NCI-H446 treated with DMSO at 0.1 percent for 48 hours (cell line): ENCODE measurements at regions not wholly inside any gene's neighbourhood (a gene's known extent, or its start where the extent isn't known, plus 50 kb on each side); places are given as distances from the start of the nearest gene placed in this dataset.
"Not testable (repeated sequence)": the region's sequence is repeated elsewhere in the genome, so short reads cannot be mapped to it uniquely, and the experiment has no call there.

Source experiments
- DNase-seq: peaks from one replicate; lab custom pipeline; 2025; lab: John Stamatoyannopoulos, UW

- no peak for DNase-seq
Measured at GRCh38 chr10:81594991-81595390, 280.0 kb upstream of the NRG3 start.

GRCh38 chr10:81600185-81600584 is 274.8 kb upstream of the NRG3 start:
- DNase-seq: no peak

- no peak for DNase-seq
Measured at GRCh38 chr10:81603106-81603620, 271.8 kb upstream of the NRG3 start.

- DNase-seq: not testable (repeated sequence)
Measured at GRCh38 chr10:81644485-81644884, 230.5 kb upstream of the NRG3 start.

DNA sequence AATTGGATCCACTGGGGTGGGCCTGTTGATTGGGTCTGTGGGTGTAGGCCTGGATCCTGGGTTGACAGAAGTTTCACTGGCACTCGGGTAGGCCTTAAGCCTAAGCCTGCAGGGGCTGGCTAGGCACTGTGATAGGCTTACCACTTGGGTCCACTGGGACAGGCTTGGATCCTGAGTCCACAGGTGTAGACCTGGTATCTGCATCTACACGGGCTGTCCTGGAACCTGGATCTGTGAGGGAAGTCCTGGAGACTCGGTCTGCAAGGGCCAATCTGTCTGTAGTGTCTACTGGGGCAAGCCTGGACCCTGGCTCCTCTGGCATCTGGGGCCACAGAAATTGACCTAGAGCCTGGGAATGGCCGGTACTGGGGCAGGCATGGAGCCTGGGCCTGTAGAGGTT is 219.0 kb upstream of the NRG3 start:
- DNase-seq: no peak

DNA sequence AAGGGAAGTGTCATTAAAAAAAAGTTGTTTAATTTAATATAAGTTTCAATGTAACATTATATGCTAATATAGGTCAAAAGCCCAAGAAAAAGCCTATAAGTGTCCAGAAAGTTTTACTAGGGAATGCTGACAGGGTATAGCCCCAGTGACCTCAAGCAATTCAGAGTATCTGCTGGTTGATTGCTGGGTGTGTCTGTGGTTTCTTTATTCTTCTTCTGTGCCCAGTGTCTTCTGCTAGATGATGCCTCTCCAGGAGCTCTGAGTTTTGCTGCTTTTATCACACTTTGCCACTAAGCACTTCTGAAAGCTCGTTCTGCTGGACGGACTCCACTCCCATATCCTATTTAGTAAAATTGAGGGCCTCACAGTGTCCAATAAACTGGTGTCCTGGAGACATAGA is 212.2 kb upstream of the NRG3 start:
- no peak for DNase-seq

DNA sequence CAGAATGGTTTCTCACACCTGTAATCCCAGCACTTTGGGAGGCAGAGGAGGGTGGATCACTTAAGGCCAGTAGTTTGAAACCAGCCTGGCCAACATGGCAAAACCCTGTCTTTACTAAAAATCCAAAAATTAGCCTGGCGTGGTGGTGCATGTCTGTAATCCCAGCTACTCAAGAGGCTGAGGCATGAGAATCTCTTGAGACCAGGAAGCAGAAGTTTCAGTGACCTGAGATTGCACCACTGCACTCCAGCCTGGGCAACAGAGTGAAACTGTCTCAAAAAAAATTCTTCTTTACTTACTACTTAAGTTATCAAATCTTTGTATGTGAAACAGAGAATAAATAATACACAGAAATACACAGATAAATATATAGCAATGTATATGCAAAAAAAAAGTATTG is 210.2 kb upstream of the NRG3 start:
- not testable (repeated sequence) for DNase-seq

DNA sequence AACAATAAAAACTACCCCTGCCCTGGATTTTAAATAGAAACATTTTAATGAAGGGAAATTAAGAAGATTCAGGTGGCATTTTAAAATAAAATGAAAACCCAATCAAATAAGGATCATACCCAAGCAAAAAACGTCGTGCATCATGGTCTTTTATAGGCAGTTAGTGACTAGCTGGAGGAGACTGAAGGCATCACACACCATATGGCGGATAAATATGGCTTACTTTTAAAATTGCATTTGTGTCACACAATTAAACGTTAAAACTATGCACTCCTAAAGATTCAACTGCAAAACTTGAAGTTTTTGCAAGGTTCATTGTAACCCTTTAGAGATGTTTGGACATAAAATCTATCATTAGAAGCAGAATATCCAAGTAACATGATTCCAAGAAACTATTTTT is 200.1 kb upstream of the NRG3 start:
- DNase-seq: no peak

- DNase-seq: no peak
Measured at GRCh38 chr10:81679291-81679690, 195.7 kb upstream of the NRG3 start.

GRCh38 chr10:81680359-81680758 is 194.6 kb upstream of the NRG3 start:
- DNase-seq: no peak

DNA sequence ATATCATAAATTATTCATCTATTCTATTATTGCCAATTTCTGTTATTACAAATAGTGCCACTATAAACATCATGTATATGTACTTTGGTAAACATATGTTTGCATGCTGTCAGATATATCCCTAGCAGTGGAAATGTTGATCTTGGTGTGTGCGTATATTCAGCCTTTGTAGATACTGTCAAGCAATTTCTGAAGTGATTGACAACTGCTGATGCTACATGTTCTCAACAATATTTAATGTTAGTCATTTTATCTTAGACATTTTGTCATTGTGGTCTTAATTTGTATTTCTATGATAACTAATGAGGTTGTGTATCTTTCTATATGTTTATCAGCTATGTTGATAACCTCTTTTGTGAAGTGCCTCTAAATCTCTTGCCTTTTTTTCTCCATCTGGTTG is 186.5 kb upstream of the NRG3 start:
- DNase-seq: no peak

- DNase-seq: no peak
Measured at GRCh38 chr10:81696609-81697388, 178.2 kb upstream of the NRG3 start.

DNA sequence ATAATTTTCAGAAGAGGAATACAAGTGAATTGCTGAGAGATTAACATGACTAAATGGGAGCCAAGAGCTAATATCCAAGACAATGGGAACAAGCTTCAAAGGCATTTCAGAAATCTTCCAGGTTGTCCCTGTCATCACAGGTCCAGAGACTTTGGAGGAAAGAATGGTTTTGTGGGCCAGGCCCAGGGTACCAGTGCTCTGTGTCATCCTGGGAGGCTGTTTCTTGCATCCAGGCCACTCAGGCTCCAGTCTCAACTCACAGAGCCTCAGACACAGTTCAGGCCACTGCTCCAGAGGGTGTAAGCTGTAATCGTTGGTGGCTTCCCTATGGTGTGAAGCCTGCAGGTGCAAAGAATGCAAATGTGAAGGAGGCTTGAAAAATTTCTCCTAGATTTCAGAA is 170.4 kb upstream of the NRG3 start:
- no peak for DNase-seq

DNA sequence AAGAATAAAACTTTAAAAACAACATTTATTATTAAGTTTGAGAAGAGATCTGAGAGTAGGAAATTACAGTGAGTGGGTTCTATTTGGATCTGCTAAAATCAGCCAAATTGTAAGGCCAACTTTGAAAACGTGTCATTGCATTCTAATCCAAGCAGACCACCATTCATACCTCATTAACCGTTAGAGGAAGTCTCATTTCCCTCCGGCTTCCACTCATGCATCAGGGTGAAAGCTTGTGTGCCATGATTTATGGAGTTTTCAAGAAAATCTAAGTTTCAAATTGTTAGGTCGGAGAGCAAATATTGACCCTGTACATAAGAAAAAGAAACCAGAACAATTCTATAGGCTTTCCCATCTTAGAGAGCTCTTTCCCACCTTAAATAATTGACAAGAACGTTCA is 166.6 kb upstream of the NRG3 start:
- no peak for DNase-seq

DNA sequence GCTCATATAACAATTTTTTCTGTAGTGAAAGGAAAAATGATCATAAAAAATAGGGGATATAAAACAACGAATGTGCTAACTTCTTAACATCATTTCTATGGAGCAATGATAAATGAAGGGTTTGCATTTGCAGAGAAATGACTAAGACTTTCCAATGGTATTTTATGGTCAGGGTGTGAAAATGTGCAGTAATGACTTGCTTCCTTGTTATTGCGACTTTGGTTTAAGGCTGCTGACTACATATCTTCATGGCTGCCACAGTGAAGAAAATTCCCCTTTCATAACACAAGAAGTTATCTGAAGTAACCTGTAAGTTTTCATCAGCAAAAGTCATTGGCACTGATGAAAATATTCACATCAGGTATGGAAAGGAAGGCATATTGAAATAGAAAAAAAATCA is 166.1 kb upstream of the NRG3 start:
- no peak for DNase-seq

DNA sequence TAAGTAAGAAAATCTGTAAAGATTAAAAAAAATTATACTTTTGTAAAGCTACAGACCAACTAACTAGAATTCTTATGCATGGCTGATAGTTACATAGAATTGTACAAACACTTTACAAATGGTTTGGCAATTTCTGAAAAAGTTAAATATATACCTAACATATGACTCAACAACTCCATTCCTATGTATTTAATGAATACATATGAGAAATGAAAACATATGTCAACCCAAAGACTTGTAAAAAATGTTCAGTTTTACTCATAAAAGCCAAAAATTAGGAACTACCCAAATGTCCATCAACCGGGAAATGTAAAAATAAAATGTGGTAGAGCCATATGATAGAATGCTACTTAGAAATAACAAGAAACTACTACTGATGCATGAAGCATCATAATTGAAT is 152.6 kb upstream of the NRG3 start:
- no peak for DNase-seq

- DNase-seq: no peak
Measured at GRCh38 chr10:81724431-81724830, 150.6 kb upstream of the NRG3 start.

DNA sequence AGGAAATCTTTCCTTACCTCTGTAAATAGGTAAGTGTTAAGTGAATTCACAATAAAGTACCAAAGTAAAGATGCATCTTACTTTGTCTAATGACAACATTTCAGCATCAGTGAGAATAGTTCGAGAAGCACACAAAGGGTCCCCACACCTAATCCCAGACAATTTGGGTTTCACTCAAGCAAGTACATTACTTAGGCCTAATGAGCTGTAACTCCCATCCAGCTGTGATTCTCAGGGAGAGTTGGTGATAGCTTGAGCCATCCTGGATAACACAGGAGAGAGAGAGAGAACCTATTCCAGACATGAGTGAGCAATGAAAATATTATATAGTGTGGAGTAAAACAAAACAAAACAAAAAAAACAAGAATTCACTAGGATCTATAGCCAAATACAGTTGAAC is 149.1 kb upstream of the NRG3 start:
- no peak for DNase-seq

DNA sequence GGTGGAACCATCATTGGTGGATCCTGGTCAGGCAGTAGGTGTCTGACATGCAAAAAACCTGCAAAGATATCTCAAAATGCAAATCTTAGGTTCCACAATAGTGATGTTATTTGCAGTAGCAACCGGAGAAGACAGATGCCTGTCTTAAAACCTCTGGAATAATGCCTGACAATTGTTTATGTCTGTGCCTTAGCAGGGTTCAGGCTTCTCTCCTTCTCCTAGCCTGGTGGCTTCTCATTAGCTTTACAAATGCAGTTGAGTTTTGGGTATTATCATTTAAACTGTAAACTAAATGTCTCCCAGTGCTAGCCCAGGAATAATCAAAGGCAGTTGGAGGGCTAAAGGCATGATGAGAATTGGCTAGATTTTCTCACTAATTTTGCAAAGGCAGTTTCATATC is 146.3 kb upstream of the NRG3 start:
- no peak for DNase-seq

DNA sequence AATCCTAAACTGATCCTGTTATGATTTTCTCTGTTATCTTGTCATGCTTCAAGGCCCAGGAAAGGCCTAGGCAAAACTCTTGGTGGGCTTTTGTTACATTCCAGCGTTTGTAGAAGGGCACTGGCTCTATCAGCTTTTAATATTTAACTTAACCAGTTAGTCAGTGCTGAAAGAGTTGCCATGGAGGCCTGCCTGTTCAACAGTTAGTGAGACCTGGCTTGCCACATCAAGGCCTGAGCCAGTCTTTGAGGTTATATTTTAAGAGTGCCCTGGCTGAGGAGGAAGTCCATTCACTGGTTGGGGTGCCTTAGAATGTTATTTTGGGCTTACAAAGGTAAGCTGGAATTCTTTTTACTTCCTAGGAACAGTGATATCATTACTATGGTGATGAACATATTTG is 144.1 kb upstream of the NRG3 start:
- DNase-seq: no peak

DNA sequence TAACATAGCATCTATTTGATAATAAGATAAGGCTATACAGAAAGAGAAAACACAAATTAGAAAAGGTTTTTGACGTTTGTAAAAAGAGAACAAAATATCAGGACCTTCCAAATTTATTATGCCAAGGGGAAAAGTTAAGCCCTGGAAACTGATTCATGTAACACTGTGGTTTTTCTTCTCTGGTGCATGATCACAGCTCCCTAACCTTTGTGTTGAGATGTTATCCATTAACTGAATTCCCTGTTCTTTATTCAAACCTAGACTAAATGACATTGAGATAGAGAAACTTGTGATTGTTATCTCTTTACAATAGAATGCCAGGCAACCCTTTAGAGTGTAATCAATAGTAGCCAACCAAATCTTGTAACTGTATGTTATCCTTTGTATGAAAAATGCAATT is 141.5 kb upstream of the NRG3 start:
- DNase-seq: no peak

- not testable (repeated sequence) for DNase-seq
Measured at GRCh38 chr10:81735167-81735566, 139.8 kb upstream of the NRG3 start.

DNA sequence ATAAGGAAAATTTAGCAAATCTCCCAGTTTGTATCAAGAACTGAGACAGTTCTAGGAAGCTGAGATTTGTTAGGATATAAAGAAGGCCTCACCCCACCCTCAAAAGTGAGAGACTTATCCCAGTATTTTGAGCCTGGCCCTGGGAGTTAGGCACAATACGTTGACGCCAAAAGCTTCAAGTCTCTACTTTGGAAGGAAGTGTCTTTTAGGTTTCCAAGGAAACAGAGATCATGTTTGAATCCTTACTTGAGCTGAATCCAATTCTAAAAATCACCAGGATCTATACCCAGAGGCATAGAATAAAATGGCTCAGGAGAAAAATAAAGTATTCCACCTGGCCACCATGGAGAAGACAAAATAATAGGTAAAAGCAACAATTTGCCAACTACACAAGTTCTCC is 115.9 kb upstream of the NRG3 start:
- DNase-seq: no peak

DNA sequence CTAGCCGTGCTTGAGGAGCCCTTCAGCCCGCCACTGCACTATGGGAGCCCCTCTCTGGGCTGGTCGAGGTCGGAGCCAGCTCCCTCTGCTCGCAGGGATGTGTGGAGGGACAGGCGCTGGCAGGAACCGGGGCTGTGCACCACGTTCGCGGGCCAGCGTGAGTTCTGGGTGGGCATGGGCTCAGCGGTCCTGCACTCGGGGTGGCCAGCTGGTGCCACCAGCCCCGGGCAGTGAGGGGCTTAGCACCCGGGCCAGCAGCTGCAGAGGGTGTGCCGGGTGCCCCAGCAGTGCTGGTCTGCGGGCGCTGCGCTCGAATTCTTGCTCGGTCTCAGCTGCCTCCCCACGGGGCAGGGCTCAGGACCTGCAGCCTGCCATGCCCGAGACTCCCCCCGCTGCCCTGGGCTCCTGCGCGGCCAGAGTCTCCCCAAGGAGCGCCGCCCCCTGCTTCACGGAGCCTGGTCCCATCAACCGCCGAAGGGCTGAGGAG is 90.8 kb upstream of the NRG3 start:
- no peak for DNase-seq
